Stimulated activated CD8-positive, alpha-beta memory T cell treated with anti-CD3 and anti-CD28 coated beads, Interleukin-2, amount 100 ng/mL, for 48 hours (primary cell): ENCODE measurements at regions not wholly inside any gene's neighbourhood (a gene's known extent, or its start where the extent isn't known, plus 50 kb on each side); places are given as distances from the start of the nearest gene placed in this dataset.

Source experiments
- DNase-seq, 2 donors: peaks; one replicate each; pipeline ENCODE4 v3.0.0-alpha.2; 2020; ENCODE audit warnings: low read depth in 2 of 2

GRCh38 chr14:98278800-98279199 lies 993.2 kb downstream of the BCL11B start:
- no peak for DNase-seq

DNA sequence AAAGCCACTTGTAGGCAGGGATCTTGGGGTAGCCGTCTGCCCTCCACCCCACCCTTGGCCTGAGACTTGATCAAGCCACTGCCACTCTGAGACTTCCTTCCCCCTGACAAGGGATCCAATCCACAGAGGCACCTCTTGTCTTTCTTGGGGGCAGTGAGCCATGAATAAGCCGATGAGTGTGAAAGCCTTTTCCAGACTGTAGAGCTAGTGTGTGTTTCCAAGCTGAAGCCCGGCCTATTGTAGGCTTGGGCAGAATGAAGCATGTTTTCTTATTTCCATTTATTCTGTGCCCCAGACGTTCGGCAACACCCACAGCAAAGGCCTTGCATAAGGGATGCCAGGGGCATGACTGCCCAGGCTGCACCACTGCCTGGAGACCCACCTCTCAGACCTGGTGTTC lies 991.6 kb downstream of the BCL11B start:
- no peak for DNase-seq

DNA sequence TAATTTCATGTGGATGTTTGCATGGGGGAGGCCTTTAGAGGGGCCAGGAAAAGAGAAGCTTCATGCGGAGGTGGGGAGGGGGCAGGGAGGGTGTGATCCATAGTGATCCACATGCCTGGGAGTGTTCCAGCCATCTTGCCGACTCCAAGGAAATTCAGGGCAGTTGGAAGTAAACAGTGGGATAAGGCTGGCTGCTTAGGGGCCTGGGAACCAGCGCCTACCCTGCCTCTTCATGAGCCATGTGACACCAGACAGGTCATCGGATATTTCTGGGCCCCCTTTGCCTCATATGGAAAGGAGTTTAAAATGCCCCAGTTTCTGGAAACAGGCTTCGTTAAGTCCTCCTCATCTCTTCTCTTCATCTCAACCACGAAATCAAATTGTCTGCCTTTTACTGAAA lies 983.2 kb downstream of the BCL11B start:
- DNase-seq = no peak

DNA sequence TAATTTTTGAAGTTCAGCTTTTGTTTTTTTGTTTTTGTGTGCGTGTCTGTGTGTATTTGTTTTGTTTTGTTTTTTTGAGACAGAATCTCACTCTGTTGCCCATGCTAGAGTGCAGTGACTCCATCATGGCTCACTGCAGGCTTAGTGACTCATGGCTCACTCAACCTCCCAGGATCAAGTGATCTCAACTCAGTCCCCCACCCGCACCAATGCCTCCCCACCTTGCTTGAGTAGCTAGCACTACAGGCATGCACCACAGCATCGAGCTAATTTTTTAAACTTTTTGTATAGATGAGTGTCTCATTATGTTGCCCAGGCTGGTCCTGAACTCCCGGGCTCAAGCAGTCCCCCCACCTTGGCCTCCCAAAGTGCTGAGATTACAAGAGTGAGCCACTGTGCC lies 981.4 kb downstream of the BCL11B start:
- DNase-seq = peak in 1 of 2 donors; percentile 5

- DNase-seq = no peak
Observed at GRCh38 chr14:98292191-98292590, 979.8 kb downstream of the BCL11B start.

DNA sequence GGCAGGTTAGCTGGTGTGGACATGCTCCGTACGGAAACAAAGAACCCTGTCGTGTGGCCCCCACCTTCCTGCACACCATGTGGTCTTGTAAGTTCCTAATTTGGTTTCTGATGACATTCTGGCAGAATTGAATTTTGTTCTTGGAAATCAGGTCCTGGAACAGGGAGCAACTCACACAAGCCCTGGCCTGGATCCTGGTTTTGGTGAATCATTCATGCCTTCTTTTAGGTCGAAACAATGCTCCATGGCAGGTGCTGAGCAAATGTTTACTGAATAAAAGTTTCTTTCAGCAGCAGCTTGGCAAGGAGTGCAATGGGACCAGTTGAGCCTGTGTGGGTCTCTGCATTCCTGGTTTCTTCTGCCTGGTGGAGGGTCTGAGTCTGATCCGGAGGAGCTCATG lies 978.4 kb downstream of the BCL11B start:
- DNase-seq = no peak

DNA sequence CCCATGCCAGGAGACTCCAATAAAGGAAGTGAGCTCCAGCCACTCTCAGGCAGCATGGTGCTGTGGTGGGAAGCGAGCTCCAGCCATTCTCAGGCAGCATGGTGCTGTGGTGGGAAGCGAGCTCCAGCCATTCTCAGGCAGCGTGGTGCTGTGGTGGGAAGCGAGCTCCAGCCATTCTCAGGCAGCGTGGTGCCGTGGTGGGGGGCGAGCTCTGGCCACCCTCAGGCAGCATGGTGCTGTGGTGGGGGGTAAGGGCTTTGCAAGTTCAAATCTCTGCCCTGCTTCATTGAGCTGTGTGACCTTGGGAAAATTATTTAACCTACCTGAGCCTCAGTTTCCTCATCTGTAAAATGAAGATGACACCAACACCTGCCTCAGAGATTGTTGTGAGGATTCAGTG lies 975.1 kb downstream of the BCL11B start:
- DNase-seq = no peak

DNA sequence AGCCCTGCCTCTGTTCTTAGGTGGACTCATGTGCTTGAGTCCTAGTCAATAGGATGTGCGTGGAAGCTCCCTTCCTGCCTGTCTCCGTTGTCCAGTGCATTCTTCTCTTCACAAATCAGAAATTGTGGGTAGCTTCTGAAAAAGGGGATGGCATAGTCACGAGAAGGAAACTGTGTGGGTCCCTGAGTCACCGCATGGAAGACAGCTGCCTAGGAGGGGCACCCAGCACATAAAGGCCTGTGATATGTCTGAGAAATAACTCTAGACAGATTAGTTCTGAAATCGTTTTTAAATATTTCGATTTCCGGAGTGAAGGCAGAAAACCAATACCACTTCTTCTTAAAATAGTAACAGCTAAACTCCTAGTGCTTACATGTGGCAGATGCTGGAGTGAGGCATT lies 974.4 kb downstream of the BCL11B start:
- no peak for DNase-seq

GRCh38 chr14:98298481-98299244 lies 973.3 kb downstream of the BCL11B start:
- DNase-seq = no peak

DNA sequence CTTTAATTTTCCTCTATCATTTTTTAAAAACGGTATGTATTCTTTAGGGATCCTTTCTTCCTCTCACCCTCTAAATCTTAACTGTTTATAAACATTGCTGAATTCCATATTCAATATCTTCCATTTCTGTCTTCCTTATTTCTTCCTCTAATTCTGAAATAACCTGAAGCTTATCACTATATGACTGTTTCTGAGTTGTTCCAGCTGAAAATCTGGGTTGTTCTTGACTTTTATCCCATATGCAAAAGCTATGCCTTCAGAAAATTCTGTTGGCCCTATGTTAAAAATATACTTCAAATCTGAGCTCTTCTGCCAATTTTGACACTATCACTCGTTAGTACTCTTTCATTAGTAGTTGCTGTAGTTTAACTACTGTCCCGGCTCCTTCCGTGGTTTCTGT lies 970.3 kb downstream of the BCL11B start:
- no peak for DNase-seq

DNA sequence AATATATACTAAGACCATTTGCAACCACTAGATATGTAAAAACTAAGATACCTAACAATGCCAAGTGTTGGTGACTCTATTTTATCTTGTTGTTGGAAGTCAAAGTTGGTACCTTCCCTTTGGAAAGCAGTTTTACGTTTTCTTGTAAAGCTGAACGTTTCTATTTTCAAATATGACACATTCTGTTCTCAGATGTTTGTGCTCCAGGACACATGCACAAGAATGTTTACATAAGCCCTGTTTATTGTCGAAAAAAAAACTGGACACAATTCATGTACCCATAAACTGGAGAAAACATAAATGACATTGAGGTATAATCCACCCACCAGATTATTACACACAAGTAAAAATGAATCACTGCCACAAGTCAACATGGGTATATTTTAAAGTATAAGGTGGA lies 967.4 kb downstream of the BCL11B start:
- DNase-seq = no peak

DNA sequence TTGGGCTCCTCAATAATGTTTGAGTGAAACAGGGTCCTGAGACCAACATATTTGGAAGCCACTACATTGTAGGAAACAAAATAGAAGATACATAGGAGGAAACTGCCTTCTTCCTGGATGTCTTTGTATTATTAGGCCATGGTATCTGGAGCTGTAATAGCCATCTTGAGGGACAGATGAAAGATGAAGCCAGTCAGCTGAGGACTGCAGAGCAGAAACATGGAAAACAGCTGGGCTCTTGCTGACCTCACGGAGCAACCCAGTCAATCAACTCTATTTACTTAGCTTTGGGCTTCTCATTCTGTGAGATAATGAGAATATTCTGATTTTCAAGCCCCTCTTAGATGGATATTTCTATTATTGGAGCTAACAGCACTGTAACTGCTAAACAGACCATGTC lies 962.4 kb downstream of the BCL11B start:
- no peak for DNase-seq

GRCh38 chr14:98312006-98312405 lies 960.0 kb downstream of the BCL11B start:
- DNase-seq = no peak

DNA sequence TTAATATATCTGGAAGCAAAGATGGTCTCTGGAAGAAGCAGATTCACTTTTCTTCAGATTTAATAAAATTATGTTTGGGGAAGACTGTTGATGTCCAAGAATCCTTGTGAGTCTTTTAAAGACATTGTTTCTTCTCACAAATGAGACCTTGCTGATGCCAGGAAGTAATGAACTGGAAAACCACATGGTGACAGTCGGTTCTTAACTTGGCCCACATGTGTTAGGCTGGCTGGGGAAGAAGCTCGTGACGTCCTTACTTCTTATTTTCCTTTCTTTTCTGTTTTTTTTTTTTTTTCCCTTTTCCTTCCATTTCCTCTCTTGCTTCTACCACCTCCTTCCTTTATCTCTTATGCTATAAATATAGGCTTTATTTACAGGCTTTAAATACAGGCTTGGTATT lies 950.2 kb downstream of the BCL11B start:
- no peak for DNase-seq

GRCh38 chr14:98323836-98324235 lies 948.2 kb downstream of the BCL11B start:
- DNase-seq = no peak

GRCh38 chr14:98325761-98326160 lies 946.2 kb downstream of the BCL11B start:
- no peak for DNase-seq

DNA sequence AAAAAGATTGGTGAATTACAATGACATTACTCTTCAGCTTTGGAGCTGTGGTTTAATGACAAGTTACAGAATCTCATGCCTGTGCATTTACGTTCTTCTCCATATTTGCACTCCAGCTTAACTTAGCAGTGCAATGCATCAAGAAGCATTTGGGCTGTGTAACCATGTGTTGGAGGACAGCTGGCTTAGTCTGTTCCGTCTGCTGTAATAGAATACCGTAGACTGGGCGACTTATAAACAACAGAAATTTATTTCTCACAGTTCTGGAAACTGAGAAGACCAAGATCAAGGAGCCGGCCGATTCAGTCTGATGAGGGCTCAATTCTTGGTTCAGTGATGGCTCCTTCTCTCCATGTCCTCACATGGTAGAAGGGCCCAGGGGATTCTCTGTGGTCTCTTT lies 943.5 kb downstream of the BCL11B start:
- DNase-seq = no peak

DNA sequence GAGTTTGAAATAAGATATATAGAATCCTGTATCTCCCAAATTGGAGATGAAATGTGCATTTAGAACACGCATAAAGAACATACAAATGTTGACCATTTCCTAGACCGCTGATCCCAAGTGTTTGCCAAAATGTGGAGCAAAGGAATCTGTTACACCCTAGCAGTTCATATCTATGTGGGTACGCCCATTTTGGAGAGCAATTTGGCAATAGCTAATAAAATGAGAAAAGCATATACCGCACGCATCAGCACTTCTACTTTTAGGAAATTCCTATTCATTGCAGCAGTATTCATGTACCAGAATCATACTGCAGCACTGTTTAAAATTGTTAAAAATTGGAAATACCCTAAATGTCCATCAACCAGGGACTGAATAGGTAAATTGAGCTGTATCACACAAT lies 937.8 kb downstream of the BCL11B start:
- no peak for DNase-seq

- DNase-seq = no peak
Observed at GRCh38 chr14:98341211-98341610, 930.8 kb downstream of the BCL11B start.

DNA sequence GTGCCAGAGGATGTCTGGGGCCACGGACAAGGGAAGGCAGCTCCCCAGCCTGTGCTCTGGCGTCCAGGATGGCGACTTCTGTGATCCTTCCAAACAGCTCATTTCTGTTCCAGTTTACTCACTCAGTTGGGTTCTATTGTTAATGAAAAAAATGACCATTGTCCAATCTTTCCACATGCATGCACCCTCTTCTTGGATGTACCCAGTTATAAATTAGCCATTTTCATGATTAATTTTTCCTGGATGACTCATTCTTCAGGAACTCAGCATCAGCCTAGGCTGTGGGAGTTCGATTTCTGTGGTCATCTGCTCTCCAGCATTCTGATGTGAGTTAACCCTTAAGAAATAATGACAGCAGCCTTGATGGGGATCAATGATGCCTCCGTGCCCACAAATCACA lies 926.8 kb downstream of the BCL11B start:
- no peak for DNase-seq

DNA sequence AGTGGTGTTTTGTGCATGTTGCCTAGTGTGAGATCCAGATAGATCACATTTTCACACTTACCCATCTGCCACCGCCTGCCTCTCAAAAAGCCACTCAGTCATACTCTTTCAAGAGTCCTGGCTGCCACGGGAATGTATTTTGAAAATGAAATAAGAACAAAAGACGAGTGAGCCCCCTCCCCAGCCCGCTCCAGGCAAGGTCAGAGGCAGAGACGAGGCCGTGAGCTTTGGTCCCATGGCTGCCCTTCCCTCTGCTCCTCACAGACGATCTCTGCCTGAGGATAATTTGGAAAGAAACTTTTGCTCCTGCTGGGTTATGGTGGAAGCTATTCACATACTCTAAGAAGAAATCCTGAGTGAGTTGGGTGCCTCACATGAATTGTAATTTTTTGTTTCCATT lies 924.3 kb downstream of the BCL11B start:
- DNase-seq = no peak

GRCh38 chr14:98348505-98348904 lies 923.5 kb downstream of the BCL11B start:
- no peak for DNase-seq

DNA sequence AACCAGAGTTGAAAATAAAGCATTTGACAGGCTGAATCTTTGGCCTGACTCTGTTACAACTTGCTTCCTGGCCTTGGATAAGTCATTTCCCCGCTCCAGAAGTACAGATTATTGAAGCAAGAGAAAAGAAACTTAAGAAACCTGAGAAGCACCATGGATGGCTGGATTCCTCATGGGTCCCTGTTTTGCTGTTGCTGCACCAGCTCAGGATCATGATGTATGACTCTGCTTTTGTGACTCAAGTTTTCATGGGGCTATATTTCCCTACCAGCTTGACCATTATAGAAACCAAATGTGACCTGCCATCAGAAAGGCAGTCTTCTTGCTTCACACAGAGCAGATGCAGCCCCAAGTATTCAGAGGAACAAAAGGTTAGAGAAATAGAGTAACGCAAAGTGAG lies 921.8 kb downstream of the BCL11B start:
- no peak for DNase-seq

GRCh38 chr14:98364961-98365360 lies 907.0 kb downstream of the BCL11B start:
- DNase-seq = no peak
